Fibroblast of skin of scalp (primary cell): ENCODE measurements at regions not wholly inside any gene's neighbourhood (a gene's known extent, or its start where the extent isn't known, plus 50 kb on each side); places are given as distances from the start of the nearest gene placed in this dataset.
A peak's percentile ranks its signal among the peaks of the same experiment; 100 is the strongest.

Experiments
- DNase-seq: peaks from one replicate; pipeline ENCODE4 v3.0.0-alpha.2; 2013

- DNase-seq: peak; percentile 72
Observed at GRCh38 chr12:13278249-13278787, 81.8 kb downstream of the EMP1 start.

GRCh38 chr12:13277293-13277692, 80.8 kb downstream of the EMP1 start:
- DNase-seq: no peak

GRCh38 chr12:13275241-13276085, 78.9 kb downstream of the EMP1 start:
- DNase-seq: no peak

- DNase-seq: no peak
Observed at GRCh38 chr12:13273850-13274249, 77.3 kb downstream of the EMP1 start.

- DNase-seq: no peak
Observed at GRCh38 chr12:13273097-13273496, 76.6 kb downstream of the EMP1 start.

- DNase-seq: no peak
Observed at GRCh38 chr12:13270817-13271216, 74.3 kb downstream of the EMP1 start.
